ENCODE measurements at regions not wholly inside any gene's neighbourhood (a gene's known extent, or its start where the extent isn't known, plus 50 kb on each side); places are given as distances from the start of the nearest gene placed in this dataset.

- Histone ChIP-seq H3K4me3 (replicated peaks; ENCODE audit: low read depth, low read length) (no peak overlapping the region), H3K36me3 (ENCODE audit: control insufficient read depth, insufficient read depth, low read length) (no peaks in the 10 kb centered on the region), H3K27me3 (replicated peaks; ENCODE audit: control insufficient read depth, insufficient read depth, low read length) (no peaks in the 10 kb centered on the region; the same call in none of the 2 replicates)
- no peak for DNase-seq (ENCODE audit: extremely low read depth, insufficient read length)
- no peak for TF ChIP-seq CTCF (IDR thresholded peaks at IDR 0.05; ENCODE audit: insufficient read depth, low read length, poor library complexity, severe bottlenecking)
Observed at GRCh38 chrX:69077895-69078455, 87.3 kb downstream of the PJA1 start.

GRCh38 chrX:69076088-69076487 is 89.2 kb downstream of the PJA1 start:
- no peak for TF ChIP-seq CTCF (IDR thresholded peaks at IDR 0.05; ENCODE audit: insufficient read depth, low read length, poor library complexity, severe bottlenecking)
- DNase-seq (ENCODE audit: extremely low read depth, insufficient read length): no peak
- no peak overlapping the region for H3K4me3 ChIP-seq (replicated peaks; ENCODE audit: low read depth, low read length)
- no peaks in the 10 kb centered on the region for H3K36me3 ChIP-seq (ENCODE audit: control insufficient read depth, insufficient read depth, low read length)
- no peaks in the 10 kb centered on the region; the same call in none of the 2 replicates for H3K27me3 ChIP-seq (replicated peaks; ENCODE audit: control insufficient read depth, insufficient read depth, low read length)

GRCh38 chrX:69074726-69075125 is 90.5 kb downstream of the PJA1 start:
- Histone ChIP-seq H3K4me3 (replicated peaks; ENCODE audit: low read depth, low read length) (no peak overlapping the region), H3K36me3 (ENCODE audit: control insufficient read depth, insufficient read depth, low read length) (no peaks in the 10 kb centered on the region), H3K27me3 (replicated peaks; ENCODE audit: control insufficient read depth, insufficient read depth, low read length) (no peaks in the 10 kb centered on the region; the same call in none of the 2 replicates)
- no peak for DNase-seq (ENCODE audit: extremely low read depth, insufficient read length)
- TF ChIP-seq CTCF (IDR thresholded peaks at IDR 0.05; ENCODE audit: insufficient read depth, low read length, poor library complexity, severe bottlenecking): no peak

- Histone ChIP-seq H3K4me3 (replicated peaks; ENCODE audit: low read depth, low read length) (no peak overlapping the region), H3K36me3 (ENCODE audit: control insufficient read depth, insufficient read depth, low read length) (no peaks in the 10 kb centered on the region), H3K27me3 (replicated peaks; ENCODE audit: control insufficient read depth, insufficient read depth, low read length) (no peaks in the 10 kb centered on the region; the same call in none of the 2 replicates)
- no peak for DNase-seq (ENCODE audit: extremely low read depth, insufficient read length)
- TF ChIP-seq CTCF (IDR thresholded peaks at IDR 0.05; ENCODE audit: insufficient read depth, low read length, poor library complexity, severe bottlenecking): no peak
Observed at GRCh38 chrX:69073721-69074120, 91.5 kb downstream of the PJA1 start.

- no peaks in the 10 kb centered on the region; the same call in 1 of the 2 replicates for H3K27me3 ChIP-seq (replicated peaks; ENCODE audit: control insufficient read depth, insufficient read depth, low read length)
- no peak for DNase-seq (ENCODE audit: extremely low read depth, insufficient read length)
- H3K36me3 ChIP-seq (ENCODE audit: control insufficient read depth, insufficient read depth, low read length): no peaks in the 10 kb centered on the region
- TF ChIP-seq CTCF (IDR thresholded peaks at IDR 0.05; ENCODE audit: insufficient read depth, low read length, poor library complexity, severe bottlenecking): no peak
- no peak overlapping the region for H3K4me3 ChIP-seq (replicated peaks; ENCODE audit: low read depth, low read length)
Observed at GRCh38 chrX:69073241-69073640, 92.0 kb downstream of the PJA1 start.

Data from GM06990 (cell line).